RWPE1 (cell line): ENCODE measurements at regions not wholly inside any gene's neighbourhood (a gene's known extent, or its start where the extent isn't known, plus 50 kb on each side); places are given as distances from the start of the nearest gene placed in this dataset.

Experiments
- CTCF ChIA-PET: fragments of 350-600 bp; sonication (Branson Sonifier 250); formaldehyde crosslinking; extraction: SDS; loops from one replicate; lab custom pipeline; 2021; lab: Yijun Ruan, JAX
- POLR2A ChIA-PET: fragments of 400-600 bp; formaldehyde crosslinking; extraction: SDS; loops from one replicate; lab custom pipeline; 2020; ENCODE audit warnings: antibody characterized with exemption; ENCODE audit not compliant: low non-redundant PET; lab: Yijun Ruan, JAX
- DNase-seq: peaks from one replicate; pipeline ENCODE4 v3.0.0; 2012; ENCODE audit warnings: low spot score
- H3K27ac ChIP-seq: fragments of 450-650 bp; 2 replicates; pipeline ENCODE4 v1.5.1; 2017
- TF ChIP-seq, protein P1 (sequence below): fragments of 450-650 bp; conservative IDR thresholded peaks from 2 replicates; pipeline ENCODE4 v1.5.1; 2017; ENCODE audit warnings: low read depth, mild to moderate bottlenecking

GRCh38 chr2:156947261-156947660 lies 310.2 kb upstream of the GALNT5 start:
- ChIA-PET CTCF (interaction anchor here (0.6 kb wide), 2 partner anchors 10 to 1572 kb away, joined by 3 to 4 read pairs; no protein-coding TSS in a partner anchor), POLR2A (no interaction called here)
- DNase-seq = no peak

GRCh38 chr2:156955701-156956100 lies 301.8 kb upstream of the GALNT5 start:
- CTCF ChIA-PET = no interaction called here
- TF ChIP-seq, protein P1, sequence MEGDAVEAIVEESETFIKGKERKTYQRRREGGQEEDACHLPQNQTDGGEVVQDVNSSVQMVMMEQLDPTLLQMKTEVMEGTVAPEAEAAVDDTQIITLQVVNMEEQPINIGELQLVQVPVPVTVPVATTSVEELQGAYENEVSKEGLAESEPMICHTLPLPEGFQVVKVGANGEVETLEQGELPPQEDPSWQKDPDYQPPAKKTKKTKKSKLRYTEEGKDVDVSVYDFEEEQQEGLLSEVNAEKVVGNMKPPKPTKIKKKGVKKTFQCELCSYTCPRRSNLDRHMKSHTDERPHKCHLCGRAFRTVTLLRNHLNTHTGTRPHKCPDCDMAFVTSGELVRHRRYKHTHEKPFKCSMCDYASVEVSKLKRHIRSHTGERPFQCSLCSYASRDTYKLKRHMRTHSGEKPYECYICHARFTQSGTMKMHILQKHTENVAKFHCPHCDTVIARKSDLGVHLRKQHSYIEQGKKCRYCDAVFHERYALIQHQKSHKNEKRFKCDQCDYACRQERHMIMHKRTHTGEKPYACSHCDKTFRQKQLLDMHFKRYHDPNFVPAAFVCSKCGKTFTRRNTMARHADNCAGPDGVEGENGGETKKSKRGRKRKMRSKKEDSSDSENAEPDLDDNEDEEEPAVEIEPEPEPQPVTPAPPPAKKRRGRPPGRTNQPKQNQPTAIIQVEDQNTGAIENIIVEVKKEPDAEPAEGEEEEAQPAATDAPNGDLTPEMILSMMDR = no peak
- no peak for DNase-seq
- peak overlapping the region; percentile 71 for H3K27ac ChIP-seq
- POLR2A ChIA-PET = no interaction called here

More at GRCh38 chr2:156947261-156947660, 310.2 kb upstream of the GALNT5 start:
- TF ChIP-seq, protein P1 = no peak
- H3K27ac ChIP-seq = no peak overlapping the region

- CTCF ChIA-PET = no interaction called here
- H3K27ac ChIP-seq = peak overlapping the region; percentile 71
- POLR2A ChIA-PET = no interaction called here
- TF ChIP-seq, protein P1 = no peak
- no peak for DNase-seq
Observed at GRCh38 chr2:156956161-156956560, 301.3 kb upstream of the GALNT5 start.

DNA sequence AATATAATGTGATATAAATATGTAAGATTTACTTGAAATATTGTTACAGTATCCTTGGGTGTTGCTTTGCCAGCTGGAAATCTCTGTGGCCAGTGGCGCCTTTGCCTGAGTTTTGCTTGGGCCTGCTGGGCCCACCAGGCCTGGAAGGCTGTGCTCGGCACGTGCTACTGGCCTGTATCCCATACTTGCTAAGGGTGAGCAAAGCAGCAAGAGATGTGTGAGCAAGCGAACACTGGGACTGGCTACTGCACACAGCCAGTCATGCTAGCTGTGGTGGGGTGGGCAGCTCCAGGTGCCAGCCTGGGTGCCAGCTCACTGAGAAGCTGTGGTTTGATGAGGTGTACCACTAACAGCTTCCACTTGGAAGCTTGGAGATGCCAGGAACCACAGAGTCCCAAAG lies 299.1 kb upstream of the GALNT5 start:
- H3K27ac ChIP-seq = no peak overlapping the region
- ChIA-PET CTCF (no interaction called here), POLR2A (no interaction called here)
- DNase-seq = no peak
- TF ChIP-seq, protein P1 = no peak

DNA sequence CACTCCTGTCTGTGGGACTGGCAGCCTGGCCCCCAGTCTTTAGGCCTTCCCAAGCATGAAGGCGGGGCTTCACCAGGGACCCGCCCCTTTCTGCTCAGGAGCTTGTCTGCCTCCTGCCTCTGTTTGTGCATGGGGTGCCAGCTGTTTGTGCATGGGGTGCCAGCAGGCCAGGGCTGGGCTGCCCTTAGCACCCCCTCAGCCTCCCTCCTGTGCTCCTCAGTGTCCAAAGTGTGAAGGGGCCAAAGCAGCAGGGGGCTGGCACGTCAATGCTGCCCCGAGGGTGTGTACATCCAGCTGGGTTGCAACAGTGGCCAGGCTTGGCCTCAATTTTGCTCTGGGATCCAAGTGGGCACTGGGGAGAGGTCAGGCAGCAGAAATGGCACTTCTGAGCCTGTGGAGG lies 298.0 kb upstream of the GALNT5 start:
- TF ChIP-seq, protein P1 = no peak
- H3K27ac ChIP-seq = no peak overlapping the region
- DNase-seq = no peak
- ChIA-PET POLR2A (no interaction called here), CTCF (interaction anchor here (0.6 kb wide), 1 partner anchor 17 kb away, joined by 5 read pairs; no protein-coding TSS in a partner anchor)

DNA sequence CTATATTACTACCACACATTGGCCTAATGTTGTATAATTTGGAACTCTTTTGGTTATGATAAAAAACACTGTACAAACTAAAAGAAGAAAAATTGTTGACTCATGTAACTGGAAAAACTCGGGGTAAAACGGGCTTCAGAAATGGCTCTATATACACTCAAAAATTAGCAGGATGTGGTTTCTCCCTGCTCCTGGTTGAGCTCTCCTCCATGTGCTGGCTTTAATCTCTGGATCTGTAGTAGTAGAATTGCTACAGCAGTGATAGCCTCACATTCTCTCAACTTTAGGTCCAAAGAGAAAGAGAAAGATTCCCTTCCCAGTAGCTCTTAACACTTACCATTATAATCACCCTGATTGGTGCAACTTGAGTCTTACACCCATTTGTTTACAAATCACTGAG lies 274.9 kb upstream of the GALNT5 start:
- no peak for DNase-seq
- POLR2A ChIA-PET = no interaction called here
- CTCF ChIA-PET = no interaction called here
- TF ChIP-seq, protein P1 = no peak
- no peak overlapping the region for H3K27ac ChIP-seq
